GM21381 (cell line): ENCODE measurements at regions not wholly inside any gene's neighbourhood (a gene's known extent, or its start where the extent isn't known, plus 50 kb on each side); places are given as distances from the start of the nearest gene placed in this dataset.

Experiments
- ATAC-seq: cut with Tn5 transposase; IDR thresholded peaks from one replicate; pipeline ENCODE4 v1.9.1; 2021; ENCODE audit warnings: mild to moderate bottlenecking, moderate library complexity; ENCODE audit not compliant: unreplicated experiment

DNA sequence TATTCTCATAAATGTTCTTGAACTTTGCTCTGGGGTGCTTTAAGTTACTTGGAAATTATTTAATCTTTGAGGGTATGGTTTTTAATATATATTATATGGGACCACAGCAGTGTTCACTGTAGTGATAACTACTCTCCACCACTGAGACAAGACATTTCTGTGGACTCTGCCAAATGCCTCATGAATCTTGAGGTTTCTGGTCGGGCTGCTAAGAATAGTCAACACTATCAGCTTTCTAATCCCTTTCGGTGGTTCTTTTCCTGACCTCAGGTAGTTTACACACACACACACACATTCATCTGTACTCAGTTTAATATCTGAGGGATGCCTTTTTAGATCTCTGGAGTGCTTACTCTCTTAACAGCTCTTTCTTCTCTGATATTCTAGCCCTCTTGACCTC lies 500.7 kb downstream of the MAFB start:
- ATAC-seq, result no peak

GRCh38 chr20:40186826-40187225 lies 502.2 kb downstream of the MAFB start:
- ATAC-seq, result no peak

DNA sequence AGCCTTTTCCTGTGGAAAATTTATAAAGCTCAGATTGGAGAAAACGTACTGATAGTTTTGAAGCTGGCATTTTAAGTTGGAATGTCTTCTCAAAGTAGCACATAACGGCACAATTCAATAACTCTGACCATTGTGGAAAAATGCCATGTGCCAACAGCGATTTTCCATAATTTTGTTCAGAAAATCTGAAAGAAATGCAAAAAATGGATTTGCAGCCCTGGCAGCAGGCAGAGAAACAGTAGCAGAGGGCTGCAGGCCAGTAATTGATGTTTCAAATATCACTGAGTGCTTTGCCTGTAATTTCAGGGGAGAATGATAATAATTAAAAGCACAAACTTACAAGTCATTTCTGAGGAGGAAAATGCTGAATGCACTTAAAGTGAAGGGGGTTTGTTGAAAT lies 507.4 kb downstream of the MAFB start:
- no peak for ATAC-seq

GRCh38 chr20:40176098-40176841 lies 512.8 kb downstream of the MAFB start:
- ATAC-seq, result no peak

- no peak for ATAC-seq
Observed at GRCh38 chr20:40175296-40175695, 513.7 kb downstream of the MAFB start.

DNA sequence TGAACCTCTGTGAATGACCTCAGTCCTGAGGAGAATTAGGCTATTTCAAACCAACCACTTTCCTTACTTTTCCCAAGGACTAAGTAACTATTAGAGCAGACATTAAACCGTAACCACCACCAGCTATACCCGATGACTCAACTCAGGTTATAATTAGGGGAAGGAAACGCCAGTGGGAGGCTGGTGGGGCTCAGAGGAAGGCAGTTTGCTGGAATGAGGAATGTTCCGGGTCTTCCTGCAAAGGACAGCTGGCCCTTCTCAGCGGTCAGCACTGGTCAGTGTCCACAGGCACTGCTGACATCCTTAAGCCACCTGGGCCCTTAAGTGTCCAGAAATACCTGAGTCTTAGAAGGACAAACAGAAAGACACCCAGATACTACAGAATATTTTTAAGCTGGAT lies 515.2 kb downstream of the MAFB start:
- ATAC-seq, result no peak

DNA sequence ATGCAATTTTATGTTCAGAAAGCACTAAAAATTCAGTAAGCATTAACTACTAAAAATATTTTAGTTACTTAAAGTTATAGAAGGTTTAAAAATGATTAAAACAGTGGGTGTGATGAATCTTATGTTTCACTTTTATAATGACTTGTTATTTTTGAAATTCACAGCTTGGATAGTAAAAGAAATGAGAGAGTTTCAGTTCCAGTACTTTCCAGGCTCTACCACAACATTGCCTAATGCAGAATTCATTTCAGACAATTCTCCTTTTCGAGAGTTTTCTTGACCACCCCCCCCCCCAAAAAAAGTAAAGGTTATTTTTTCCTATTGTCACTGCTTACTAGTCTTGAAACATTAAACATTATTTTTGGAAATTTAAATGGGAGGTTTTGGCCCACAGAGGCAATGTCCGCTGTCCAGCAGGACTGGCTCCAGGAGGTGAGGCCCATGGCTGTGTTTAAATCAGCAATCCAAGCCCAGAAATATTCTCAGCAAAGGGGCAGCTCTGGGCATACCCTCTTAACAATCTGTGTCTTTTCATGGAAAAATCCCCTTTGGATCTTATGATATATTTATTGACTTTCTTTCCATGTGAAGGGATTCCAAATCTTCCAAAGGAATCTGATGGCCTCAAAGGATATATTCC lies 519.9 kb downstream of the MAFB start:
- no peak for ATAC-seq

GRCh38 chr20:40161391-40161790 lies 527.6 kb downstream of the MAFB start:
- ATAC-seq, result no peak

GRCh38 chr20:40160097-40160550 lies 528.9 kb downstream of the MAFB start:
- no peak for ATAC-seq

DNA sequence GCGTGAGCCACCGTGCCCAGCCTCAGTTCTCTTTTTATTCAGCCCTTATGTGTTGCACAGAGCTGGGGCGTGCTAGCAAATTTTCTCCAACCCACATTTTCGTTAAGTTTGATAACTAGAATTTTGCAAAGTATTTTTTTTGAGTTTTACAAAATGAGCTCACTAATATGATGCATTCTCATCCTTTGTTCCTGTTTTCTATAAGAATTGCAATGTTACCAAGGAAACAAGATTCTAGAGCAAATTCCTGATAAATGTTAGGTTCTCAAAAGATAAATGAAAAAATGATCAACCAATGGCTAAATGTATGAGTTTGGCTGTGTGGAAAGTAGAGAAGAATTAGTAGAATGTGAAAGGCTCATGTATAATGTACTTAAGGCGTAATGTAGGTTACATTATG lies 529.8 kb downstream of the MAFB start:
- no peak for ATAC-seq

- peak; percentile 94 for ATAC-seq
Observed at GRCh38 chr20:40156600-40157317, 532.3 kb downstream of the MAFB start.

DNA sequence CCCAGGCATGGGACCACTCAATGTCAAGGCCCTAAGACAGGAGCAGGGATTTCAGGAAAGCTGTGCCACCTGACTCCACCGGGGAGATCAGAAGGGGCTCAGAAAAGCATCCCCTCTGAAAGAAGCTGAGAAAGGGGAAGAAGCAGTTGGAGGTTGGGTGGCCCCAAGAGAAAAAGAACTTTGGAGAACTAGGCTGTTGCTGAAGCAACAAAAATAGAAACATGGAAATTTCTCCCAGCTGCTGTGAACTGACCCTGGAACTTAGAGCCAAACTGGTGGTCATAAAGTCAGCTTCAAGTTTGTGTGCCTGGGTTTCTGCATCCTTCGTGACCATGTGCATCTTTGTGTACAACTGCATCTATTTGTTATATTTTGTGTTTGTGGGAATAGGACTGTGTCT lies 534.5 kb downstream of the MAFB start:
- ATAC-seq, result no peak

- no peak for ATAC-seq
Observed at GRCh38 chr20:40148886-40149285, 540.1 kb downstream of the MAFB start.

- ATAC-seq, result no peak
Observed at GRCh38 chr20:40146071-40146470, 543.0 kb downstream of the MAFB start.

- ATAC-seq, result no peak
Observed at GRCh38 chr20:40144581-40144980, 544.5 kb downstream of the MAFB start.

GRCh38 chr20:40134176-40134575 lies 554.9 kb downstream of the MAFB start:
- no peak for ATAC-seq

GRCh38 chr20:40120827-40121226 lies 568.2 kb downstream of the MAFB start:
- no peak for ATAC-seq

DNA sequence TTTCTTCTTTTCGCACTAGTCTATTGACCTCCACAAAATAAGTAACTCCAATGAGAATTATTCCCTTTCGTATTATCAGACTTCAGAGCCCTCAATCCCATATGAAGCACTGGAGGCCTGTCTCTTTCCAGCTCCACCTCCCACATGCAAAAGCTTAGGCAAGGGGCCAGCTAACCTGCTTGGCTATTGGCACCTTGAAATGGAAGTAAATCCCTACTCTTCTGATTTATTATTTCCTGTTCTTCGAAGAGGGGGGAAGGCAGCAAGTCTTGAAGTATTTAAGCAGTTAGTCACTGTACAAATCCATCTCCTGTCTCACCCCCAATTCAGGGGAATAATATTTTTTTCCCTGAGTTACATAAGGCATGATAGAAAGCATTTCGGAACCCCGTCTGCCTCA lies 577.8 kb downstream of the MAFB start:
- no peak for ATAC-seq

- ATAC-seq, result no peak
Observed at GRCh38 chr20:40110311-40110831, 578.7 kb downstream of the MAFB start.

GRCh38 chr20:40109136-40109535 lies 579.9 kb downstream of the MAFB start:
- ATAC-seq, result no peak

DNA sequence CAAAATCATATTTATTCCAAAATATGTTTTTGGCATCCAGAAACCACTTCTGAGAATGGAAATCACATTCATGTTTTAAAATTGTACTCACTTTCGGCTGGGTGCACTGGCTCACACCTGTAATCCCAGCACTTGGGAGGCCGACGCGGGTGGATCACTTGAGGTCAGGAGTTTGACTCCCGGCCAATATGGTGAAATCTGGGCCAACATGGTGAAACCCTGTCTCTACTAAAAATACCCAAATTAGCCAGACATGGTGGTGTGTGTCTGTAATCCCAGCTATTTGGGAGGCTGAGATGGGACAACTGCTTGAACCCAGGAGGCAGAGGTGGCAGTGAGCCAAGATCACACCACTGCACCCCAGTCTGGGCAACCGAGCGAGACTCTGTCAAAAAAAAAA lies 580.7 kb downstream of the MAFB start:
- no peak for ATAC-seq

DNA sequence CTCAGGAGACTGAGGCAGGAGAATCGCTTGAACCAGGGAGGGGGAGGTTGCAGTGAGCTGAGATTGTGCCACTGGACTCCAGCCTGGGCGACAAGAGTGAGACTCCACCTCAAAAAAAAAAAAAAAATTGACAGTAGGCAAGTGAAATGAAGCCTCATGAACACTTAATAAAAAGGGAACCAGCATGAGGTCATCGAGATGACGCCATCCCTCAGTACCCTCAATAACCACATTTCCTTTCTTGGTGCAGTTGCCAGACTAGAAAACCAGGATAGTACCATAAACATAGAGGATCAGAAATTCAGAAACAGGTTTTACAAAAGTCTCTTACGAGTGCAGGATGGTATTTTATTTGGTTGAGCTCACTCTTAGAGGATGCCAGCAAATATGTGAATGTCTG lies 584.1 kb downstream of the MAFB start:
- ATAC-seq, result no peak
